GM12878 (cell line): ENCODE measurements at regions not wholly inside any gene's neighbourhood (a gene's known extent, or its start where the extent isn't known, plus 50 kb on each side); places are given as distances from the start of the nearest gene placed in this dataset.

ENCODE experiments used
- BRCA1 ChIP-seq: IDR thresholded peaks from 2 replicates; pipeline ENCODE4 v1.6.1; 2011; ENCODE audit warnings: low read depth, low read length, improper control_type of control experiment
- CTCF ChIP-seq, 3 experiments: IDR thresholded peaks in 2 of 3; conservative IDR thresholded peaks in 1 of 3; 2 replicates each; pipeline ENCODE4 v1.5.1; 2011; ENCODE audit warnings: low read depth in 3 of 3, low read length in 3 of 3, mild to moderate bottlenecking in 3 of 3, control low read depth in 2 of 3, moderate library complexity in 2 of 3, inconsistent platforms in 1 of 3, mixed read lengths in 1 of 3; ENCODE audit not compliant: control insufficient read depth in 2 of 3, insufficient read depth in 1 of 3; ENCODE audit errors: extremely low read depth in 1 of 3
- EZH2 ChIP-seq: IDR thresholded peaks from 2 replicates; pipeline ENCODE4 v1.6.1; 2012; ENCODE audit warnings: low read depth, mild to moderate bottlenecking, control low read depth, inconsistent platforms, low read length, borderline replicate concordance; ENCODE audit not compliant: control insufficient read depth
- REST ChIP-seq: IDR thresholded peaks from 2 replicates; pipeline ENCODE4 v1.6.1; 2012; ENCODE audit warnings: mild to moderate bottlenecking, low read depth, low read length

GRCh38 chr7:88462799-88463198 lies 156.1 kb upstream of the STEAP4 start:
- no peak for TF ChIP-seq REST
- no peak for TF ChIP-seq CTCF (IDR thresholded peaks at IDR 0.05 in 2 of 3, conservative IDR thresholded peaks at IDR 0.05 in 1 of 3; ENCODE audit: control insufficient read depth in 2 of 3, extremely low read depth in 1 of 3, insufficient read depth in 1 of 3, low read depth in 3 of 3, low read length in 3 of 3)
- TF ChIP-seq EZH2 = no peak
- TF ChIP-seq BRCA1 = no peak
